GM21423 (cell line): ENCODE measurements at regions not wholly inside any gene's neighbourhood (a gene's known extent, or its start where the extent isn't known, plus 50 kb on each side); places are given as distances from the start of the nearest gene placed in this dataset.
"Not testable (repeated sequence)": the region's sequence is repeated elsewhere in the genome, so short reads cannot be mapped to it uniquely, and the experiment has no call there.

Source experiments
- ATAC-seq: cut with Tn5 transposase; IDR thresholded peaks from one replicate; pipeline ENCODE4 v1.9.1; 2021; ENCODE audit warnings: mild to moderate bottlenecking, moderate library complexity; ENCODE audit not compliant: unreplicated experiment

GRCh38 chr15:54776410-54776809, 420.3 kb downstream of the RSL24D1 start:
- no peak for ATAC-seq

GRCh38 chr15:54772663-54773062, 424.1 kb downstream of the RSL24D1 start:
- no peak for ATAC-seq

GRCh38 chr15:54749461-54749860, 447.3 kb downstream of the RSL24D1 start:
- not testable (repeated sequence) for ATAC-seq

- no peak for ATAC-seq
Observed at GRCh38 chr15:54722342-54722986, 474.3 kb downstream of the RSL24D1 start.

- no peak for ATAC-seq
Observed at GRCh38 chr15:54719325-54719724, 477.4 kb downstream of the RSL24D1 start.

GRCh38 chr15:54707805-54708752, 488.7 kb downstream of the RSL24D1 start:
- no peak for ATAC-seq

- no peak for ATAC-seq
Observed at GRCh38 chr15:54687628-54688027, 509.1 kb downstream of the RSL24D1 start.
